ENCODE measurements at regions not wholly inside any gene's neighbourhood (a gene's known extent, or its start where the extent isn't known, plus 50 kb on each side); places are given as distances from the start of the nearest gene placed in this dataset.

DNA sequence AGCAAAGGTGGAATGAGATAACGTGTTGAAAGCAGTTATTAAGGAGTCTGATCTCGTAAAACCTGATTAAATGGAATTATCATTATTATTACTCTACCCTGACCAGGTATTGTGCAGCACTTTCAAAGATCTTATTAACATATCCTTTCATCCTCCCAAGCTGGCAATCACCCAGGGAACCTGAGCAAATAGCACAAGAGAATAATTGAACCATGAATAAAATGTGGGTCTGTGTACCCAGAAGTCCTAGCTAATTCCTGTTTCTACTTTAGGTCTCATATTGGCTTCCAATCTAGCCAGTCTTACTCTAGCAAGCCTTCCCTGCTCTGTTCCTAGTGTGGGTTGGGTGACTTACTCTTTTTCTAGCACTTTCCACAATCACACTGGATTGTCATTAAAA, 162.2 kb upstream of the STK32A start:
- no peaks in the 10 kb centered on the region for H3K9me3 ChIP-seq (ENCODE audit: control insufficient read depth, low read depth, low read length)
- H3K4me2 ChIP-seq (ENCODE audit: control insufficient read depth, extremely low read depth, insufficient read depth, low read depth, low read length): no peak overlapping the region
- no peak for DNase-seq (ENCODE audit: low read depth, low spot score)
- FAIRE-seq: no peak
- no peaks in the 10 kb centered on the region for H3K4me1 ChIP-seq (ENCODE audit: control insufficient read depth, extremely low read depth, insufficient read depth, low read length)
- H2AFZ ChIP-seq (ENCODE audit: control insufficient read depth, low read length): no peak overlapping the region
- H3K36me3 ChIP-seq (ENCODE audit: control insufficient read depth in 2 of 2, extremely low read depth in 1 of 2, insufficient read depth in 2 of 2, low read length in 2 of 2): no peaks in the 10 kb centered on the region
- no peak overlapping the region for H3K4me3 ChIP-seq (ENCODE audit: control insufficient read depth in 2 of 3, extremely low read depth in 1 of 3, insufficient read depth in 2 of 3, low read depth in 1 of 3, low read length in 3 of 3)
- no peaks in the 10 kb centered on the region for H3K79me2 ChIP-seq (ENCODE audit: control insufficient read depth, insufficient read depth, low read length)
- H3K27me3 ChIP-seq (ENCODE audit: control insufficient read depth, extremely low read depth, insufficient read depth, low read length): no peaks in the 10 kb centered on the region
- no peak overlapping the region for H3K9ac ChIP-seq (ENCODE audit: control insufficient read depth, extremely low read depth, insufficient read depth, low read length)
- H3K9me1 ChIP-seq (ENCODE audit: control insufficient read depth, extremely low read depth, insufficient read depth, low read length): no peaks in the 10 kb centered on the region
- H3K27ac ChIP-seq (ENCODE audit: control insufficient read depth, insufficient read depth, low read length): no peak overlapping the region
- TF ChIP-seq, protein P1, sequence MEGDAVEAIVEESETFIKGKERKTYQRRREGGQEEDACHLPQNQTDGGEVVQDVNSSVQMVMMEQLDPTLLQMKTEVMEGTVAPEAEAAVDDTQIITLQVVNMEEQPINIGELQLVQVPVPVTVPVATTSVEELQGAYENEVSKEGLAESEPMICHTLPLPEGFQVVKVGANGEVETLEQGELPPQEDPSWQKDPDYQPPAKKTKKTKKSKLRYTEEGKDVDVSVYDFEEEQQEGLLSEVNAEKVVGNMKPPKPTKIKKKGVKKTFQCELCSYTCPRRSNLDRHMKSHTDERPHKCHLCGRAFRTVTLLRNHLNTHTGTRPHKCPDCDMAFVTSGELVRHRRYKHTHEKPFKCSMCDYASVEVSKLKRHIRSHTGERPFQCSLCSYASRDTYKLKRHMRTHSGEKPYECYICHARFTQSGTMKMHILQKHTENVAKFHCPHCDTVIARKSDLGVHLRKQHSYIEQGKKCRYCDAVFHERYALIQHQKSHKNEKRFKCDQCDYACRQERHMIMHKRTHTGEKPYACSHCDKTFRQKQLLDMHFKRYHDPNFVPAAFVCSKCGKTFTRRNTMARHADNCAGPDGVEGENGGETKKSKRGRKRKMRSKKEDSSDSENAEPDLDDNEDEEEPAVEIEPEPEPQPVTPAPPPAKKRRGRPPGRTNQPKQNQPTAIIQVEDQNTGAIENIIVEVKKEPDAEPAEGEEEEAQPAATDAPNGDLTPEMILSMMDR (optimal IDR thresholded peaks at IDR 0.05 in 1 of 3, IDR thresholded peaks at IDR 0.05 in 1 of 3, conservative IDR thresholded peaks at IDR 0.05 in 1 of 3; ENCODE audit: extremely low read depth in 1 of 3, insufficient read depth in 2 of 3, low read length in 3 of 3): no peak
- TF ChIP-seq EZH2 (IDR thresholded peaks at IDR 0.05; ENCODE audit: low read length): no peak
- dilution Hi-C loops (cut with MboI; ENCODE audit: extremely low pct_ligation_motif_present, low sequenced_read_pairs): no loop called here
- H4K20me1 ChIP-seq (ENCODE audit: control insufficient read depth, extremely low read depth, insufficient read depth, low read length): no peaks in the 10 kb centered on the region

DNA sequence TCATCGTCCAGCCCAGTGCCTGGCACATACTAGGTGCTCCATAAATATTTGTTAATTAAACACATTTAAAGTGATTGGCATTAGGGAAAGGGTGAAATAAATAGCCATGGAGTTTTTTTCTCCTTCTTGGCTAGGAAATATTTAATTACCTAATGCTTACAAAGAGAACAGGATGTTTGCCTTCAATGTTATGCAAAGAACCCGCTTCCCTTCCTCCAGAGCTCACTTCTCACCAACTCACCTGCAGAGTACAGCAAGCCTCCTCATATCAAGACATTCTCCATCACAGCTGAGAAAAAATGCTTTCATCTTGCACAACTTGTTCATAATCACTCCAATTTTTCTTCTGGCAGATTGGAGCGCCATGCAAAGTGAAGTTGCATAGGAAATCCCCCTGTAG, 161.7 kb upstream of the STK32A start:
- DNase-seq (ENCODE audit: low read depth, low spot score) (no peak), FAIRE-seq (no peak)
- Histone ChIP-seq H3K9me1 (ENCODE audit: control insufficient read depth, extremely low read depth, insufficient read depth, low read length) (no peaks in the 10 kb centered on the region), H3K79me2 (ENCODE audit: control insufficient read depth, insufficient read depth, low read length) (no peaks in the 10 kb centered on the region), H4K20me1 (ENCODE audit: control insufficient read depth, extremely low read depth, insufficient read depth, low read length) (no peaks in the 10 kb centered on the region), H3K4me1 (ENCODE audit: control insufficient read depth, extremely low read depth, insufficient read depth, low read length) (no peaks in the 10 kb centered on the region), H3K9ac (ENCODE audit: control insufficient read depth, extremely low read depth, insufficient read depth, low read length) (no peak overlapping the region), H3K9me3 (ENCODE audit: control insufficient read depth, low read depth, low read length) (no peaks in the 10 kb centered on the region), H3K36me3 (ENCODE audit: control insufficient read depth in 2 of 2, extremely low read depth in 1 of 2, insufficient read depth in 2 of 2, low read length in 2 of 2) (no peaks in the 10 kb centered on the region), H3K27me3 (ENCODE audit: control insufficient read depth, extremely low read depth, insufficient read depth, low read length) (no peaks in the 10 kb centered on the region), H3K27ac (ENCODE audit: control insufficient read depth, insufficient read depth, low read length) (no peak overlapping the region), H2AFZ (ENCODE audit: control insufficient read depth, low read length) (no peak overlapping the region), H3K4me2 (ENCODE audit: control insufficient read depth, extremely low read depth, insufficient read depth, low read depth, low read length) (no peak overlapping the region), H3K4me3 (ENCODE audit: control insufficient read depth in 2 of 3, extremely low read depth in 1 of 3, insufficient read depth in 2 of 3, low read depth in 1 of 3, low read length in 3 of 3) (no peak overlapping the region)
- TF ChIP-seq, protein P1 (optimal IDR thresholded peaks at IDR 0.05 in 1 of 3, IDR thresholded peaks at IDR 0.05 in 1 of 3, conservative IDR thresholded peaks at IDR 0.05 in 1 of 3; ENCODE audit: extremely low read depth in 1 of 3, insufficient read depth in 2 of 3, low read length in 3 of 3): no peak
- no peak for TF ChIP-seq EZH2 (IDR thresholded peaks at IDR 0.05; ENCODE audit: low read length)
- dilution Hi-C loops (cut with MboI; ENCODE audit: extremely low pct_ligation_motif_present, low sequenced_read_pairs): no loop called here
